ENCODE measurements at regions not wholly inside any gene's neighbourhood (a gene's known extent, or its start where the extent isn't known, plus 50 kb on each side); places are given as distances from the start of the nearest gene placed in this dataset.

DNA sequence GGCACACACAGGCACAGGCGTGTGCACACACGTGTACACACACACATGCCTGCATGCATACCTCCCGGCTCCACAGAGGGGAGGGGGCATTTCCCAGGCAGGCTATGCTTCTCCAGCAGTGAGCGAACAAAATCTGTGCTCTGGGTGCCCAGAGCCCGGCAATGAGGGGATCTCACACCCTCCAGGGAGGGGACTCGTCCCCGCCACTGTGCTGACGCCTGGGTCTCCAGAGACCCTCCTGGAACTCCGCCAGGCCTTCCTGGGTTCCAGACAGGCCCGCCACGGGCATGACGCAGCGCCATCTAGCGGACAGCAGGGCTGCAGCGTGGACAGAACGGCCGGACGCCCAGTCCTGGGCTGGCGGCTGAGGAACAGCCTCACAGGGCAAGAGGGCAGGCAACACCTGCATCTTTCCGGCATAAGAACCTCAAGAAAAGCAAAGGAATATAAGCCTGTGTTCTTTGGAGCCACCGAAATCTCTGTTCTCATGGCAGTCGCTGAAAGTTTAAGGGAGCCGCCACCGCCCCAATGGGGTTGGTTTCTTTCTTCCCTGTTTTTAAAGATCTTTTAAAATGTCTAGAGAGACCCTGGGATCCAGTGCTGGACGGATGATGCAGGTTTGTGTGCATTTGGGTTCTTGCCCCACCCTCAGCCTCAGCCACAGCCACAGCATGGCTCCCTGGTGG, 135.6 kb upstream of the PPP1R26 start:
- Histone ChIP-seq H3K4me3 (no peak overlapping the region), H3K36me3 (no peaks in the 10 kb centered on the region), H3K4me1 (no peaks in the 10 kb centered on the region), H3K9me3 (no peaks in the 10 kb centered on the region), H3K27me3 (peaks cover 0 to 85% of the 10 kb centered on the region in 2 donors), H3K27ac (no peak overlapping the region)
- no peak for DNase-seq (ENCODE audit: low spot score in 2 of 2)
- intact Hi-C loops (cut with DNase I; ENCODE audit: low total_unique reads): no loop called here
- TF ChIP-seq POLR2AphosphoS5 (IDR thresholded peaks at IDR 0.05) (no peak), POLR2A (IDR thresholded peaks at IDR 0.05) (no peak)
- TF ChIP-seq, protein P1, sequence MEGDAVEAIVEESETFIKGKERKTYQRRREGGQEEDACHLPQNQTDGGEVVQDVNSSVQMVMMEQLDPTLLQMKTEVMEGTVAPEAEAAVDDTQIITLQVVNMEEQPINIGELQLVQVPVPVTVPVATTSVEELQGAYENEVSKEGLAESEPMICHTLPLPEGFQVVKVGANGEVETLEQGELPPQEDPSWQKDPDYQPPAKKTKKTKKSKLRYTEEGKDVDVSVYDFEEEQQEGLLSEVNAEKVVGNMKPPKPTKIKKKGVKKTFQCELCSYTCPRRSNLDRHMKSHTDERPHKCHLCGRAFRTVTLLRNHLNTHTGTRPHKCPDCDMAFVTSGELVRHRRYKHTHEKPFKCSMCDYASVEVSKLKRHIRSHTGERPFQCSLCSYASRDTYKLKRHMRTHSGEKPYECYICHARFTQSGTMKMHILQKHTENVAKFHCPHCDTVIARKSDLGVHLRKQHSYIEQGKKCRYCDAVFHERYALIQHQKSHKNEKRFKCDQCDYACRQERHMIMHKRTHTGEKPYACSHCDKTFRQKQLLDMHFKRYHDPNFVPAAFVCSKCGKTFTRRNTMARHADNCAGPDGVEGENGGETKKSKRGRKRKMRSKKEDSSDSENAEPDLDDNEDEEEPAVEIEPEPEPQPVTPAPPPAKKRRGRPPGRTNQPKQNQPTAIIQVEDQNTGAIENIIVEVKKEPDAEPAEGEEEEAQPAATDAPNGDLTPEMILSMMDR (IDR thresholded peaks at IDR 0.05): peak in 2 of 3 donors; percentile 66 to 72

DNA sequence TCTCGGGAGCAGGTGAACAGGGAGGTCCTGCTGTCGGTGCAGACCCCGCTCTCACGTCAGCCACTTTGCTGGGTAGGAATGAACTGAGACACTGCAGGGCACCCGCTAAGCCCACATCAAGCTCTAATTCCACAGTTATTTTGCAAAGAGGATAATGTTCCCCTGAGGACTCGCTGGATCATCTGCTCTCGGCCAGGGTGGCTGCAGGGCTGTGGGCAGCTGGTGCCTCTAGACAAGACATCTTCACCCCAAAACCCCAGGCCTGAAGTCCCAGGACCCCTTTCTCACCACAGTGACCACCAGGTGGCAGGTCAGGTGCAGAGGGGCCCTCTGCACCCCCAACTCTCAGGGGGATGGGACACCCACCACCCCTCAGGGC, 135.1 kb upstream of the PPP1R26 start:
- H3K27me3 ChIP-seq: peaks cover 0 to 85% of the 10 kb centered on the region in 2 donors
- DNase-seq (ENCODE audit: low spot score in 2 of 2): no peak
- TF ChIP-seq POLR2A (IDR thresholded peaks at IDR 0.05): no peak

DNA sequence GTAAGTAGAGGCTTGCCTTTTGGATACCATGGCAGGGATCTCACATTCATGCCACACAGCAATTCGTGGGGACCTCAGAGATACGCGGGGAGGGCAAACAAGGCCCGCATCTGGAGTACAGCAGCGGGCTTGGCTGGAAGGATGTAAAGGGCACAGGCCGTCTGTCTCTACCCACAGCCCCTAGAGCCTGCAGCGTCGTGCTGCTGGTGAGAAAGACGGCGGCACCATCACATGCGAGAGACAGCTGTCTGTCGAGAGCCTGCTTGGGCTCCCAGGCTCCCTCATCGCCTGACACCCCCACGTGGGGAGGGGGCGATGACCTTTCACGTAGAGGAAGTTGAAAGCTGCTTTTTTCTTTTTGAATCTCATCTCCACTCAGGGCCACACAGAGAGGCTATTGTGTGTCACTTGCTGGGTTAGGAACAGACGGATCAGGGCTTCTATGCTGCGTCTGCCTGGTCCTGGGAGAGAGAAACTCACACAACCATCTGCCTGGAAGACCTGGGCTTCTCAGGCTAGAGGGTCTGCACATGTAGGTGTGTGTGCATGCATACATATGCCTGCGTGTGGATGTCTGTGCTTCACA, 134.6 kb upstream of the PPP1R26 start:
- intact Hi-C loops (cut with DNase I; ENCODE audit: low total_unique reads): no loop called here
- no peak for DNase-seq (ENCODE audit: low spot score in 2 of 2)
- no peak overlapping the region for H3K4me3 ChIP-seq
- no peak overlapping the region for H3K27ac ChIP-seq
- no peaks in the 10 kb centered on the region for H3K4me1 ChIP-seq
- H3K27me3 ChIP-seq: peaks cover 0 to 85% of the 10 kb centered on the region in 2 donors
- TF ChIP-seq, protein P1 (IDR thresholded peaks at IDR 0.05): no peak
- TF ChIP-seq POLR2A (IDR thresholded peaks at IDR 0.05) (no peak), POLR2AphosphoS5 (IDR thresholded peaks at IDR 0.05) (no peak)
- no peaks in the 10 kb centered on the region for H3K36me3 ChIP-seq
- no peaks in the 10 kb centered on the region for H3K9me3 ChIP-seq

More for the DNA sequence above, 135.1 kb upstream of the PPP1R26 start:
- H3K27ac ChIP-seq: no peak overlapping the region
- H3K9me3 ChIP-seq: no peaks in the 10 kb centered on the region
- no peaks in the 10 kb centered on the region for H3K4me1 ChIP-seq
- intact Hi-C loops (cut with DNase I; ENCODE audit: low total_unique reads): no loop called here
- H3K36me3 ChIP-seq: no peaks in the 10 kb centered on the region
- no peak overlapping the region for H3K4me3 ChIP-seq

DNA sequence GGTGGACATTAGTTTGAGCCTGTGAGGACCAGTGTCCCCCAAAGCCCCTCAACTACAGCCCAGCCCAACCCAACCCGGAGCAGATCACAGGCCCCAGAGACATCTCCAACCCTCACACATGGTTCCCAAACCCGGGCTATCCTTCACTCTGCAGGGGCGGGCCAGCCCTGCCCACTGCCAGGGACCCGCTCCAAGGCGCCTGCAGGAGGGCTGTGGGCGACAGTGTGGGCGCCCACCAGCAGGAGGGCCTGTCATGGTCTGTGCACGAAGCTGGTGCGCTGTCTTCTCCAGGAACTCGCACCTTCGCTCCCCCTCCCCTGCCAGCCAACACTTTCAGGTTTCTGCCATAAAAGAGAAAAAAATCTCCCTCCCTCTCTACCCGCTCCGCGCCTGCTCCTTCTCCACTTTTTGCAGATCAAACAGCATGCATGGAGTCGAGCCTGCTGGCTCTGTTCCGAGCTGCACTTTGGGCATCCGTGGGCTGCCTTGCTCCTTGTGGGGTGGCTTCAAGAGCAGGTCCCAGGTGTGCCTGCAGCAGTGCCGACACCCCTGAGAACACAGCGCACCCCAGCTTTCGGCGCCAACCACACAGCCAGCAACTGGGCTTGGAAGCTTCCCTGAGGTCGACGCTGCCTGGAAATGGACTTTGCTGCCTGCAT, 133.7 kb upstream of the PPP1R26 start:
- H3K4me3 ChIP-seq: no peak overlapping the region
- H3K27me3 ChIP-seq: peaks cover 0 to 87% of the 10 kb centered on the region in 2 donors
- H3K36me3 ChIP-seq: no peaks in the 10 kb centered on the region
- no peak overlapping the region for H3K27ac ChIP-seq
- no peak for TF ChIP-seq POLR2A (IDR thresholded peaks at IDR 0.05)
- no peaks in the 10 kb centered on the region for H3K9me3 ChIP-seq
- H3K4me1 ChIP-seq: no peaks in the 10 kb centered on the region
- intact Hi-C loops (cut with DNase I; ENCODE audit: low total_unique reads): no loop called here
- DNase-seq (ENCODE audit: low spot score in 2 of 2): no peak

DNA sequence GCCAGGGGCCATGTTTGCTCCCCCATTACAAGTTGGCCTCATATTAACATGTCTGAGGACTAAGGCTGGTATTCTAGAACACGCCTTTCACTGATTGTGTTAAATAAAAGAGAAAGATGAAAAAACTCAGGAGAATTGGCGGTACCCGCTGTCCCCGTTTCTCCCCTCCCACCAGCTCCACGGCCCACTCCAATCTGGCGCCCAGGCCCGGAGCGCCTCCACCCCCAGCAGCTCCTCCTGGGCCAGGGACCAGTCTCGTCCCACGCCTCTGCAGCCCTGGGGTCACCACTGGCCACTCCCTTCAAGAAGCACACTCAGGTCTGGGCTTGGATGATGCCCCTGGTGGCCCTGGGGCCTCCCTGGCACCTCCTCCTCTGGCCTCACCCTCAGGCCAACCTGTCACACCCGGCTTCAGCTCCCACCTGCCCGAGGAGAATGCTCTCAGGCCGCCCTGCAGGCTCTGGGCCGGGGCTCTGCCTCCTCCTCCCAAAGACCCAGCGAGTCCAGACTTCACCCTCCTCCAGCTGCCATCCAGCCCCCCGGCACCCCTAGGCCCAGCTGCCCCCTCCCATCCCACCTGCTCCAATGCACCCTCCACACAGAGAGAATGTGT, 133.0 kb upstream of the PPP1R26 start:
- H3K4me3 ChIP-seq: no peak overlapping the region
- no peaks in the 10 kb centered on the region for H3K36me3 ChIP-seq
- peaks cover 0 to 86% of the 10 kb centered on the region in 2 donors for H3K27me3 ChIP-seq
- intact Hi-C loops (cut with DNase I; ENCODE audit: low total_unique reads): no loop called here
- DNase-seq (ENCODE audit: low spot score in 2 of 2): no peak
- no peaks in the 10 kb centered on the region for H3K9me3 ChIP-seq
- H3K4me1 ChIP-seq: no peaks in the 10 kb centered on the region
- no peak overlapping the region for H3K27ac ChIP-seq
- TF ChIP-seq, protein P1 (IDR thresholded peaks at IDR 0.05): no peak
- TF ChIP-seq POLR2A (IDR thresholded peaks at IDR 0.05) (no peak), POLR2AphosphoS5 (IDR thresholded peaks at IDR 0.05) (no peak)

DNA sequence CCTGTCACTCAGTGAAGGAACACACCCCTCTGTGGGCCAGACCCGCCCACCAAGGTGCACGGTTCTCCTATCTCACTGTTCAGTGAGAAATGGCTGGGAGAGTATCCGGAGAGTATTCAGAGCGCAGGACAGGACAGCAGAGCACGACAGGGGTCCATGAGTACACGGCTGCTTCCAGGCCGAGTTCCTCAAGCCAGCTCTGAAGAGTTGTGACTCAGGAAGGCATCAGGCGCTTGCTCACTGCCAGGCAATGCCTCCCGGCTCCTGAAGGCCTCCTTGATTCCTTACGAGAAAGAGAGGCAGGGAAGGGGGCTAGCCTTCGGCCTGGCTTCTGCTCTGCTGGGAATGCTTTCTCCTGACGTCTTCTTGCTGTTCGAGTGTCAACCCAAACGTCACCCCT, 132.1 kb upstream of the PPP1R26 start:
- peaks cover 0 to 79% of the 10 kb centered on the region in 2 donors for H3K27me3 ChIP-seq
- TF ChIP-seq, protein P1 (IDR thresholded peaks at IDR 0.05): no peak
- TF ChIP-seq POLR2A (IDR thresholded peaks at IDR 0.05) (no peak), POLR2AphosphoS5 (IDR thresholded peaks at IDR 0.05) (no peak)

More for the DNA sequence above, 132.1 kb upstream of the PPP1R26 start:
- H3K27ac ChIP-seq: no peak overlapping the region
- no peaks in the 10 kb centered on the region for H3K4me1 ChIP-seq
- DNase-seq (ENCODE audit: low spot score in 2 of 2): no peak
- no peak overlapping the region for H3K4me3 ChIP-seq
- intact Hi-C loops (cut with DNase I; ENCODE audit: low total_unique reads): no loop called here
- no peaks in the 10 kb centered on the region for H3K9me3 ChIP-seq
- no peaks in the 10 kb centered on the region for H3K36me3 ChIP-seq

Data from breast epithelium (tissue), 4 donors.